Adrenal gland (tissue), 9 donors: ENCODE measurements at regions not wholly inside any gene's neighbourhood (a gene's known extent, or its start where the extent isn't known, plus 50 kb on each side); places are given as distances from the start of the nearest gene placed in this dataset.

Experiments
- DNase-seq, 7 donors: peaks; one replicate each; pipeline ENCODE4 v3.0.0-alpha.2; 2019 to 2020
- H3K27ac ChIP-seq, 5 donors: fragments of 200-600 bp; sonication (generic) in 4 of 5; 1 replicate in 3 of 5; 2 replicates in 2 of 5; pipeline versions ENCODE4 v1.5.1 to v1.8.0; 2016 to 2020; ENCODE audit warnings: mild to moderate bottlenecking in 1 of 5
- H3K27me3 ChIP-seq: fragments of 200-600 bp; 2 replicates; pipeline ENCODE4 v1.8.0; 2021
- H3K36me3 ChIP-seq, 2 donors: fragments of 200-600 bp; replicated peaks in 1 of 2; 1 replicate in 1 of 2; 2 replicates in 1 of 2; pipeline versions ENCODE4 v1.5.1 to v1.8.0; 2018 to 2022
- H3K4me1 ChIP-seq, 2 donors: fragments of 200-600 bp; replicated peaks in 1 of 2; 1 replicate in 1 of 2; 2 replicates in 1 of 2; pipeline versions ENCODE4 v1.5.1 to v1.8.0; 2018 to 2021
- H3K4me3 ChIP-seq, 4 donors: fragments of 200-600 bp; sonication (generic) in 3 of 4; one replicate each; pipeline ENCODE4 v1.5.1; 2016 to 2018
- H3K9me3 ChIP-seq, 3 donors: fragments of 200-600 bp; sonication (generic) in 1 of 3; replicated peaks in 1 of 3; 1 replicate in 2 of 3; 2 replicates in 1 of 3; pipeline versions ENCODE4 v1.5.1 to v1.8.0; 2016 to 2021
- POLR2A ChIP-seq, 2 donors: fragments of 450-650 bp; IDR thresholded peaks; one replicate each; pipeline ENCODE4 v1.6.1; 2017; ENCODE audit warnings: antibody characterized with exemption in 2 of 2, mild to moderate bottlenecking in 2 of 2, moderate library complexity in 1 of 2
- WGBS, 4 donors: extraction: QIAGEN DNeasy Blood & Tissue Kit in 2 of 4; methylation state at CpG; one replicate each; pipeline versions ENCODE4 v1.1.5 to v1.1.7; 2013 to 2017; 5-methylcytosine and 5-hydroxymethylcytosine counted together
- intact Hi-C, 2 donors: fragments of 100-400 bp; cut with DNase I; formaldehyde crosslinking; loops; one replicate each; pipeline versions ENCODE4 v1.14.1 to v1.15.0; 2022 to 2023
- TF ChIP-seq, protein P1 (sequence below), 6 experiments: fragments of 450-650 bp in 4 of 6; fragments of 200-600 bp in 2 of 6; sonication (generic) in 1 of 6; IDR thresholded peaks; 1 replicate in 5 of 6; 2 replicates in 1 of 6; pipeline versions ENCODE4 v1.5.1 to v1.8.0; 2016 to 2021; ENCODE audit warnings: antibody characterized with exemption in 6 of 6, mild to moderate bottlenecking in 2 of 6, moderate library complexity in 1 of 6
- donor health status: healthy with polysubstance abuse.
- donor health status: Bipolar disorder and iron deficiency.
- donor health status: DM: yes; HTN: yes; CAD: no.
- donor health status: DM: no; HTN: no; CAD: no.
- donor health status: DM: no; HTN: no; CAD: no.

DNA sequence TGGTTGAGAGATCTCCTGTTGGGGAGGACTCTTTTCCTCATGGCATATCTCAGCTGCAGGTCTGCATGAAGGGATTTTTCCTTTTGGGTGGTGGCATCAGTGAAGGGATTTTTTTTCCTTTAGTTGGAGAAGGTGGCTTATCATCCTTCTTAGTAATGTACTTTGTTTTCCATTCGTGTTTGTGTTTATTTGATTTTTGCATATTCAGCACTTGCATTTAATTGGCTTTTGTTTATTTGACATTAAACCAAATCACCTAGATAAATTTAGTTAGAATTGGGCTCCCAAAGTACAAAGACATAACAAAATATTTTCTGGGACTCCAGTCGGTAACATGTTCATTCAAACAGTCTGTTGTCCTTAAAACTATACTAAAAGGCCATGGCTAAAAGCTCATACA, 56.2 kb upstream of the MANEA start:
- DNase-seq: no peak
- Histone ChIP-seq H3K4me1 (no peaks in the 10 kb centered on the region), H3K36me3 (no peaks in the 10 kb centered on the region), H3K4me3 (no peak overlapping the region), H3K9me3 (no peaks in the 10 kb centered on the region), H3K27me3 (no peaks in the 10 kb centered on the region), H3K27ac (no peak overlapping the region)
- intact Hi-C loops: no loop called here
- TF ChIP-seq, protein P1, sequence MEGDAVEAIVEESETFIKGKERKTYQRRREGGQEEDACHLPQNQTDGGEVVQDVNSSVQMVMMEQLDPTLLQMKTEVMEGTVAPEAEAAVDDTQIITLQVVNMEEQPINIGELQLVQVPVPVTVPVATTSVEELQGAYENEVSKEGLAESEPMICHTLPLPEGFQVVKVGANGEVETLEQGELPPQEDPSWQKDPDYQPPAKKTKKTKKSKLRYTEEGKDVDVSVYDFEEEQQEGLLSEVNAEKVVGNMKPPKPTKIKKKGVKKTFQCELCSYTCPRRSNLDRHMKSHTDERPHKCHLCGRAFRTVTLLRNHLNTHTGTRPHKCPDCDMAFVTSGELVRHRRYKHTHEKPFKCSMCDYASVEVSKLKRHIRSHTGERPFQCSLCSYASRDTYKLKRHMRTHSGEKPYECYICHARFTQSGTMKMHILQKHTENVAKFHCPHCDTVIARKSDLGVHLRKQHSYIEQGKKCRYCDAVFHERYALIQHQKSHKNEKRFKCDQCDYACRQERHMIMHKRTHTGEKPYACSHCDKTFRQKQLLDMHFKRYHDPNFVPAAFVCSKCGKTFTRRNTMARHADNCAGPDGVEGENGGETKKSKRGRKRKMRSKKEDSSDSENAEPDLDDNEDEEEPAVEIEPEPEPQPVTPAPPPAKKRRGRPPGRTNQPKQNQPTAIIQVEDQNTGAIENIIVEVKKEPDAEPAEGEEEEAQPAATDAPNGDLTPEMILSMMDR (IDR thresholded peaks at IDR 0.05): no peak
- TF ChIP-seq POLR2A (IDR thresholded peaks at IDR 0.05): no peak
- WGBS, 4 donors: 43 to 51% (median 44%) methylated on average over 2 of the region's 2 CpGs
